Aorta (tissue), 5 donors: ENCODE measurements at regions not wholly inside any gene's neighbourhood (a gene's known extent, or its start where the extent isn't known, plus 50 kb on each side); places are given as distances from the start of the nearest gene placed in this dataset.

Experiments used
- ATAC-seq: fragments of 200-7000 bp; cut with Tn5 transposase; one replicate; pipeline ENCODE4 v1.9.1; 2022; ENCODE audit warnings: moderate library complexity; ENCODE audit not compliant: low FRiP score
- DNase-seq, 2 donors: peaks; one replicate each; pipeline ENCODE4 v3.0.0-alpha.2; 2020
- H3K27ac ChIP-seq, 2 donors: one replicate each; pipeline ENCODE4 v1.5.1; 2013; ENCODE audit warnings: low read length in 2 of 2, mild to moderate bottlenecking in 2 of 2, moderate library complexity in 2 of 2, control low read depth in 1 of 2, inconsistent platforms in 1 of 2, low read depth in 1 of 2
- H3K27me3 ChIP-seq, 2 donors: one replicate each; pipeline ENCODE4 v1.6.1; 2013; ENCODE audit warnings: control low read depth in 1 of 2, low read length in 1 of 2, mild to moderate bottlenecking in 1 of 2, moderate library complexity in 1 of 2; ENCODE audit not compliant: insufficient read depth in 2 of 2, control insufficient read depth in 1 of 2
- H3K36me3 ChIP-seq, 2 donors: one replicate each; pipeline ENCODE4 v1.6.1; 2013; ENCODE audit warnings: control low read depth in 1 of 2, low read length in 1 of 2, mild to moderate bottlenecking in 1 of 2; ENCODE audit not compliant: insufficient read depth in 2 of 2, control insufficient read depth in 1 of 2
- H3K4me1 ChIP-seq, 2 donors: one replicate each; pipeline ENCODE4 v1.6.1; 2013; ENCODE audit warnings: low read length in 2 of 2, control low read depth in 1 of 2, mild to moderate bottlenecking in 1 of 2, moderate library complexity in 1 of 2; ENCODE audit not compliant: insufficient read depth in 2 of 2, control insufficient read depth in 1 of 2
- H3K4me3 ChIP-seq, 2 donors: one replicate each; pipeline ENCODE4 v1.5.1; 2013; ENCODE audit warnings: low read length in 2 of 2, control low read depth in 1 of 2, mild to moderate bottlenecking in 1 of 2
- H3K9me3 ChIP-seq: one replicate; pipeline ENCODE4 v1.6.1; 2013; ENCODE audit warnings: mild to moderate bottlenecking, low read length; ENCODE audit not compliant: control insufficient read depth
- WGBS, 2 donors: extraction: QIAGEN DNeasy Blood & Tissue Kit; methylation state at CpG; one replicate each; pipeline ENCODE4 v1.1.7; 2013; 5-methylcytosine and 5-hydroxymethylcytosine counted together
- intact Hi-C, 2 donors: fragments of 100-400 bp; cut with DNase I; formaldehyde crosslinking; loops; one replicate each; pipeline versions ENCODE4 v1.14.2 to v1.15.0; 2022
- donor health status: healthy with polysubstance abuse.
- donor health status: Bipolar disorder and iron deficiency.
- donor health status: DM: no; HTN: no; CAD: no.
- donor health status: DM: no; HTN: no; CAD: no.
- donor health status: DM: yes; HTN: yes; CAD: no.

DNA sequence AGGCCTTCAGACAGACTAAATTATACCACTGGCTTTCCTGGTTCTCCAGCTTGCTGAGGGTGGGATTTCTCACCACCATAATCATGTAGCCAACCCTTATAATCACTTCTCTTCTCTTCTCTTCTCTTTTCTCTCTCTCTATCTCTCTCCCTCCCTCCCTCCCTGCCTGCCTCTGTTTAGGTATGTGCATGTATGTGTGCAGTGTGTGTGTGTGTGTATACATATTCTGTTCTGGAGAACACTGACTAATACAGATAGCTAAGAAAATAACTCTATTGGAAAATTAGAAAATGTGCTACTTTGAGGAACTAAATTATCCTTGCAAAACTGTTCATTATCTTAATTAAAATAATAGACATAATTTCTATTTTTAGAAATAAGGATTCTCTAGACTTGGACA is 118.6 kb upstream of the GADL1 start:
- H3K36me3 ChIP-seq = no peaks in the 10 kb centered on the region
- ATAC-seq (no peak), DNase-seq (no peak)
- no peaks in the 10 kb centered on the region for H3K4me1 ChIP-seq
- no peaks in the 10 kb centered on the region for H3K27me3 ChIP-seq
- no peak overlapping the region for H3K4me3 ChIP-seq
- peaks cover 1% of the 10 kb centered on the region for H3K9me3 ChIP-seq
- intact Hi-C loops = loop anchor here in 1 of 2 donors (10.0 kb wide), 1 partner anchor 238 kb away; no protein-coding TSS in a partner anchor
- no peak overlapping the region for H3K27ac ChIP-seq

DNA sequence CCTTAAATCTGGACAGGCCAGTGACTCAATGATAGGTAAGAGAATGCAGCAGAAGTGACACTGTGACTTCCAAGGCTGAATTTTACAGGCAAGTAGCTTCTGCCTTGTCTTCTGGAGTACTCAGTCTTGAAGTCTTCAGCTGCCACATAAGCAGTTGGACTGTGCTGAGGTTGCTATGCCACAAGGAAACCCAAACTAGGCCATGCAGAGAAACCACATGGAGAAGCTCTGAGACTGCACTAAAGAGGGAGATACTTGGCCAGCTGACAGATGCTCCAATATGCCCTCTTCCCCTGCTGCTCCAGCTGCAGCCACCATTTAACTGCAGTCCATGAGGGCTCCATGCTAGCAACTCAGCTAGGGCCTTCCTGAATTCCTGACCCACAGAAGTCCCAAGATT is 119.4 kb upstream of the GADL1 start:
- Histone ChIP-seq H3K4me1 (no peaks in the 10 kb centered on the region), H3K27me3 (no peaks in the 10 kb centered on the region), H3K9me3 (peaks cover 1% of the 10 kb centered on the region), H3K27ac (no peak overlapping the region), H3K4me3 (no peak overlapping the region), H3K36me3 (no peaks in the 10 kb centered on the region)
- DNase-seq = no peak
- no peak for ATAC-seq
- intact Hi-C loops = loop anchor here in 1 of 2 donors (10.0 kb wide), 1 partner anchor 239 kb away; no protein-coding TSS in a partner anchor

DNA sequence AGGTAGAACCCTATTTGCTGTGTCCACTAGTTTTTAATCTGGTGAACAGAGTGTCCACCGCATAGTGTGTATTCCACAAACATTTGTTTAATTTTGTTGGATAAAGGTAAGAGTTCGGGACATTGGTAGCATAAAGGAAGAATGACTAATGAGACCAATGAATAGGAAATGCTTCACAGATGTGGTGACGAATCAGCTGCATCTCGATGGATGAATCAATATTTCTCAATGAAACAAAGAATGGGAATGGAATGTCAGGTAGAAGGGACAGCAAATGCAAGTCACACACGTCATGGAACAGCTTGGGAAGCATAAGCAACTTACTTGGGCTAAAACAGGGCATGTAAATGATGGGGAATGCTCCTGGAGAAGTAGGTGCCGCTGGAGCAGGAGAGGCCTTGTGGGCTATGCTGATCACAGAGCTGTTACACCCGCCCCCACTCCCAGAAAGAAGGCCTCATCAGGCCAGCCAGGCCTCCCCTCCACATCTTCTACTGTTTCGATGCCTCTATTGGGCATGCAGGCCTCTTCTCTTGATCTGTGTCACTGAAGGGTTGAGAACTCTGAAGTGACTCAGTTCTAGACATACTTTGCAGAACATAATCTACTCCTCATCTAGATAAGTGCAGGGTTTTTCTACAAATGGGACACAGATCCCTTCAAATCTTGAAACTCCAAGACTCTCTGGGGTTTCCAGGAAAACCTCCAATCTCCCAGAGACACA is 120.0 kb upstream of the GADL1 start:
- intact Hi-C loops = loop anchor here in 1 of 2 donors (10.0 kb wide), 1 partner anchor 240 kb away; no protein-coding TSS in a partner anchor
- 83 to 92% methylated on average over 8 of the region's 8 CpGs for WGBS, 2 donors
- Histone ChIP-seq H3K9me3 (peaks cover 1% of the 10 kb centered on the region), H3K4me3 (no peak overlapping the region), H3K27ac (no peak overlapping the region), H3K4me1 (no peaks in the 10 kb centered on the region), H3K27me3 (no peaks in the 10 kb centered on the region), H3K36me3 (no peaks in the 10 kb centered on the region)
- DNase-seq = no peak
- no peak for ATAC-seq

DNA sequence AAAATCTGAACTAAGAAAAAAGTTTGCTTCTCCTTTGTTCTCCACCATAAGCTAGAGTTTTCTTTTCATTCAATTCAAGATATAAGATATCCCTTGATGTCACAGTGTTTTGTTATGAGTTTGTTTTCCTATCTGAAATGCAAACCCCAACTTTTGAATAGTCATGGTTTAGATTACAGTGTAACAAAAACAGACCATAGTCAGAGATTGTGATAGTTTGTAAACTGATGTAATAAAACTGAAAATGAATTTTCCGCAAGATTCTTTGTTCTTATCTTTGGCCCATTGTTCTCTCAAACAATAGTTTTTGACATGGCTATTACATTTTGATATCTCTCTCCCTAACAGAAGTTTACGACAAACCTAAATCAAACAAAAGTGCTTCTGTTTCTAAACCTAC is 121.7 kb upstream of the GADL1 start:
- Histone ChIP-seq H3K9me3 (peaks cover 1% of the 10 kb centered on the region), H3K36me3 (no peaks in the 10 kb centered on the region), H3K4me3 (no peak overlapping the region), H3K4me1 (no peaks in the 10 kb centered on the region), H3K27ac (no peak overlapping the region), H3K27me3 (no peaks in the 10 kb centered on the region)
- 93 to 98% methylated on average over 2 of the region's 2 CpGs for WGBS, 2 donors
- ATAC-seq (no peak), DNase-seq (no peak)
- intact Hi-C loops = loop anchor here in 1 of 2 donors (10.0 kb wide), 1 partner anchor 241 kb away; no protein-coding TSS in a partner anchor

DNA sequence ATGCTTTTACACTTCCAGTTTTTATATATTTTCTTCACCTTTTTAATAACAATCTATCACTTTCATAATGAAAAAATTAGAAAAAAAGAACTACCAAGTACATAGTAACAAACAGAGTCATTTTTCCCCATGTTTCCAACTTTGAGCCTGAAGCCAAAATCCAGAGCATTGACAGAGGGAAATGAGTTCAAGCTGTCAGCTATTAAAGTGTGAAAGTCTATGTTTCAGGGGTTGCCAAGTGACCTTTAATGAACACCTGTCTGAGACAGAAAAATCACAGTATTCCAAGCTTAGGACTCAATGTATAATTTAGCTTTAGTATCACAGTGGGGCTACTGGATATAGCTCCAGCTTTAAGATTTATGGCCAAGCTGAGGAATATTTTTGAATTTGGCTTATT is 128.3 kb upstream of the GADL1 start:
- no peaks in the 10 kb centered on the region for H3K27me3 ChIP-seq
- DNase-seq (no peak), ATAC-seq (no peak)
- no peak overlapping the region for H3K27ac ChIP-seq
- intact Hi-C loops = no loop called here
- no peaks in the 10 kb centered on the region for H3K36me3 ChIP-seq
- H3K4me1 ChIP-seq = no peaks in the 10 kb centered on the region
- H3K9me3 ChIP-seq = peaks cover 2% of the 10 kb centered on the region
- H3K4me3 ChIP-seq = no peak overlapping the region

DNA sequence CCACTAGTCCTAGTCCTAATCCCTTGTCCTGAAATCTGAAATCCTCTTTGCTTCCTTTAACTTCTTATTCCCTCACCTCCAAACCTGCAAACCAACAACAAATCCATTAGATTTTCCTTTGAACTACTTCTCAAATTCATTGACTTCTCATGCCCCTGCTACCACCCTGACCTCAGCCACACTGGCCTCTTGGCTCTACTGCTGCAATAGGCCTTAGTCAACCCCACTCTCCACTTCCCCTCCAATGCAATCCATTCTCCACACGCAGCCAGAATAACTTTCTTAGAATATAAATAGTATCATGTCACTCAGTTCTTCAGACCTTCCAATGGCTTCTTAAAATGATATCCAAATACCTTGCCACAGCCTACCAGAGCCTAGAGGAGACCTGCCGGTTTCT is 131.1 kb upstream of the GADL1 start:
- intact Hi-C loops = no loop called here
- Histone ChIP-seq H3K27me3 (no peaks in the 10 kb centered on the region), H3K4me1 (no peaks in the 10 kb centered on the region), H3K27ac (no peak overlapping the region), H3K9me3 (peaks cover 4% of the 10 kb centered on the region), H3K36me3 (no peaks in the 10 kb centered on the region), H3K4me3 (no peak overlapping the region)
- no peak for ATAC-seq
- WGBS, 2 donors = 54 to 62% methylated on average over 2 of the region's 2 CpGs
- no peak for DNase-seq

DNA sequence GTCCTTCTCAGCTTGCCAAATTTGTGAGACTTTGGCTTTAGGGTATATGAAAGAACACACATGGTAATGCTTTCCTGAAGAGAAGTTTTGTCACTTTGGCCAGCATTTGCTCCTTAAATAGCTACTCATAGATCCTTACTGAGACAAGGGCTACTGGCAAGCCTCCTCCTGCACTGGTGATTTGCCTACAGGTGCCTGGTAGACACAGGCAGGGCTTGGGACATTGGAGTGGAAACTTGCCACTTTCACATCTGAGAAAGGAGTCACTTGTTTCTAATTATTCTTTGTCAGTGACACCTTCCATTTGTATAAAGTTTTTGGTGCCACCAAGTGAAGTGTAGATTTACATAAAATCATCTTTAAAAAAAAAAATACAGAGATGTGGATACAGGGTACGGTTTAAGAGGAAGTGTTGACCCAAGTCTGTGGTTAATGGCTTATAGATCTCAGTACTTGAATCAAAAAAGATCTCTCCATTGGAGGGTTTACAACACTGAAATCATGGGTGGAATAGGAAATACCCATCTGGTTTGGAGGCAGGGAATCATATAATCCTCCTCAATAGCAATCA is 132.8 kb upstream of the GADL1 start:
- ATAC-seq (no peak), DNase-seq (no peak)
- no peak overlapping the region for H3K27ac ChIP-seq
- H3K9me3 ChIP-seq = peaks cover 4% of the 10 kb centered on the region
- H3K27me3 ChIP-seq = no peaks in the 10 kb centered on the region
- no peaks in the 10 kb centered on the region for H3K4me1 ChIP-seq
- H3K36me3 ChIP-seq = no peaks in the 10 kb centered on the region
- no peak overlapping the region for H3K4me3 ChIP-seq
- intact Hi-C loops = no loop called here
- WGBS, 2 donors = 92 to 97% methylated on average over 1 of the region's 1 CpG

DNA sequence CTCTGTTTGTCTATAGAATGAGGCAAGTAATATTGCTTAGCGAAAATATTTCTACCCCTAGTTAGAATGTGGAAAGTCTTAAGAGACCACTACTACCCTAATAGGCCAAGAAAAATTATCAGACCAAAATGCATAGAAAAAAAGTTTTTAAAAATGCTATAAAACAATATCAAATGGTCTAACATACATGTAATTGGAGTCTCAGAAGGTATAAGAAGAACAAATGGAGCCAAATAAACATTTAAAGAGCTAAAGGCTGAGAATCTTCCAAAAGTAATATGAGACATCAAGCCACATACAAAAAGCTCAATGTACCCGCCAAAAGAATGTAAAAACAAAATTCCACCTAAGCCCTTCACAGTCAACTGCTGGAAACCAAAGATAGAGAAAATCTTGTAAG is 133.5 kb upstream of the GADL1 start:
- H3K4me3 ChIP-seq = no peak overlapping the region
- no peaks in the 10 kb centered on the region for H3K36me3 ChIP-seq
- 92 to 97% methylated on average over 2 of the region's 2 CpGs for WGBS, 2 donors
- H3K4me1 ChIP-seq = no peaks in the 10 kb centered on the region
- H3K9me3 ChIP-seq = peaks cover 4% of the 10 kb centered on the region
- no peak overlapping the region for H3K27ac ChIP-seq
- intact Hi-C loops = no loop called here
- ATAC-seq (no peak), DNase-seq (no peak)
- no peaks in the 10 kb centered on the region for H3K27me3 ChIP-seq

DNA sequence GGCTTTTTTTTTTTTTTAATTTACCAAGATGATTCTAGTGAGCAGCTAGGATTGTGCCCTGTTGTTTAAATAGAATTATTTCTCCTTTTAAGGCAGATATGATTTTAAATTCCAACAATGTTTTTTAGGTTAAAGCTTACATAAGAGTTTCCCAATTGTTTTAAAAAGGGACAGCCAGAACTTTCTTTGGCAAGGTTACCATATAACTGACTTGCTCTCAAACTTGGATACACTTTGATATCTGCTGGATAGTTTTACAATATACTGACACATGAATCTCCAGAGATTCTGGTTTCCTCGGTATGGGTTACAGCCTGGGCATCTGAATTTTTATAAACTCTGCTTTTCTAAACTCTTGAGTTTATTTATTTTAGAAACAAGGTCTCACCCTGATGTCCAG is 134.3 kb upstream of the GADL1 start:
- Histone ChIP-seq H3K4me1 (no peaks in the 10 kb centered on the region), H3K4me3 (no peak overlapping the region), H3K9me3 (peaks cover 4% of the 10 kb centered on the region), H3K36me3 (no peaks in the 10 kb centered on the region), H3K27me3 (no peaks in the 10 kb centered on the region), H3K27ac (no peak overlapping the region)
- intact Hi-C loops = no loop called here
- ATAC-seq = no peak
- DNase-seq = no peak
- 2 to 8% methylated on average over 1 of the region's 1 CpG for WGBS, 2 donors
